ES-I3 (cell line): ENCODE measurements at regions not wholly inside any gene's neighbourhood (a gene's known extent, or its start where the extent isn't known, plus 50 kb on each side); places are given as distances from the start of the nearest gene placed in this dataset.

Source experiments
- H3K36me3 ChIP-seq: 2 replicates; pipeline ENCODE4 v1.6.1; 2013; ENCODE audit warnings: mild to moderate bottlenecking, low read length, control low read depth, moderate library complexity; ENCODE audit not compliant: insufficient read depth
- H3K4me1 ChIP-seq: 2 replicates; pipeline ENCODE4 v1.6.1; 2013; ENCODE audit warnings: mild to moderate bottlenecking, control low read depth, low read length; ENCODE audit not compliant: insufficient read depth
- H3K9ac ChIP-seq: 2 replicates; pipeline ENCODE4 v1.6.1; 2013; ENCODE audit warnings: low read depth, mild to moderate bottlenecking, low read length, moderate library complexity
- H3K9me3 ChIP-seq: 2 replicates; pipeline ENCODE4 v1.6.1; 2013; ENCODE audit warnings: mild to moderate bottlenecking, low read length, moderate library complexity; ENCODE audit not compliant: control insufficient read depth, insufficient read depth

- H3K9ac ChIP-seq, result no peak overlapping the region
- H3K4me1 ChIP-seq, result peaks cover 12% of the 10 kb centered on the region; the same call in 1 of the 2 replicates
- no peaks in the 10 kb centered on the region for H3K9me3 ChIP-seq
- no peaks in the 10 kb centered on the region for H3K36me3 ChIP-seq
Measured at GRCh38 chr9:79237861-79238260, 333.9 kb upstream of the TLE4 start.

- Histone ChIP-seq H3K9ac (no peak overlapping the region), H3K36me3 (no peaks in the 10 kb centered on the region; the same call in 1 of the 2 replicates), H3K4me1 (peaks cover 17% of the 10 kb centered on the region; the same call in 1 of the 2 replicates), H3K9me3 (no peaks in the 10 kb centered on the region)
Measured at GRCh38 chr9:79240774-79241173, 331.0 kb upstream of the TLE4 start.

GRCh38 chr9:79242489-79242888 is 329.3 kb upstream of the TLE4 start:
- no peaks in the 10 kb centered on the region; the same call in 1 of the 2 replicates for H3K36me3 ChIP-seq

DNA sequence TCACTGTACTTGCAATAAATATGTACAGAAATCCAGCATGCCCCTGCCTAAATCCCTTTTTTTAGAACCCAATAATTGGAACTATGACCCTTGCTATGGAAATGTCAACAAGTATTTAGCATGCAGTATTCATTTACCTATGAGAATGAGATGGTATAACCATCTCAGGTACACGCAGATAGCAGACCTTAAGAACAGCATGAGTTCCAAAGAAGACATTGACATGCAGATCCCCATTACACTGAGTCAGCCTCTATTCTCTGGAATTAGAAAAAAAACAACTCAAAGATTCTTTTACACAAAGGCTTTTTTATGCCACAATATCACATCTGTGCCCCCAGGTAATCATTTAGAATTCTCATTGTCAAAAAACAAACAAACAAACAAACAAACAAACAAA is 325.6 kb upstream of the TLE4 start:
- Histone ChIP-seq H3K36me3 (no peaks in the 10 kb centered on the region; the same call in 1 of the 2 replicates), H3K9me3 (no peaks in the 10 kb centered on the region), H3K9ac (no peak overlapping the region), H3K4me1 (peaks cover 11% of the 10 kb centered on the region; the same call in 1 of the 2 replicates)

More at GRCh38 chr9:79242489-79242888, 329.3 kb upstream of the TLE4 start:
- no peaks in the 10 kb centered on the region for H3K9me3 ChIP-seq
- H3K9ac ChIP-seq, result no peak overlapping the region
- peaks cover 21% of the 10 kb centered on the region; the same call in 1 of the 2 replicates for H3K4me1 ChIP-seq

DNA sequence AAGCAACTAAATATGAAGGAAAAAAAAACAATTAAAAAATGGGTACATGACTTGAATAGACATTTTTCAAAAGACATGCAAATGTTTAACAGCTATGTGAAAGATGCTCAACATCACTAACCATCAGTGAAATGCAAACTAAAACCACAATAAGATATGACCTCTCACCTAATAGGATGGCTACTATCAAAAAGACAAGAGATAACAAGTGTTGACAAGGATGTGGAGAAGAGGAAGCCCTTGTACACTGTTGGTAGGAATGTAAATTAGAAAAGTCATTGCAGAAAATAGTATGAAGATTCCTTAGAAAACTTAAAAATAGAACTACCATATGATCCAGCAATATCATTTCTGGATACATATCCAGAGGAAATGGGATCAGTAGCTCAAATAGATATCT is 324.7 kb upstream of the TLE4 start:
- Histone ChIP-seq H3K9me3 (no peaks in the 10 kb centered on the region), H3K9ac (no peak overlapping the region), H3K4me1 (peaks cover 9% of the 10 kb centered on the region; the same call in 1 of the 2 replicates), H3K36me3 (no peaks in the 10 kb centered on the region; the same call in 1 of the 2 replicates)

DNA sequence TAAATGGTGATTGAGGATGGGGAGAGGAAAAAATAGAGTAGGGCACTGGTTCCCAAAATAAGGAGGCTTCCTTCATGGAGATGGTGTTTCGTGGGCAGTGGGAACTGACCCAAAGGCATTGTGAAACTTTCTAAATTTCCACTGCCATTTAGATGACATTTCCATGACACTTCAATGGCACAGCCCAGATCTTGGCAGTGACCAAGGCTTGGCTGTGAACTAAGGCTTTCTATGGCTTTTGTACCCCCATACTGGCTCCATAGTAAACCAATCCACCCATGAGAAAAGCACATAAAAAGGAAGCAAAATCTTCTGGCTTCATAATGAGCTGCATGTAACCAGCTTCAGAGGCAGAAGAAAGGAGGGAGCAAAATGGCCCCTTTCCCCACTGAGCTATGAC is 321.0 kb upstream of the TLE4 start:
- no peaks in the 10 kb centered on the region for H3K36me3 ChIP-seq
- H3K9ac ChIP-seq, result no peak overlapping the region
- H3K4me1 ChIP-seq, result 0 out of 2 replicates have a peak, but pooled peaks cover 3% of the 10 kb centered on the region
- H3K9me3 ChIP-seq, result no peaks in the 10 kb centered on the region

GRCh38 chr9:79254900-79255650 is 316.7 kb upstream of the TLE4 start:
- no peaks in the 10 kb centered on the region for H3K9me3 ChIP-seq
- no peaks in the 10 kb centered on the region for H3K36me3 ChIP-seq
- no peak overlapping the region for H3K9ac ChIP-seq
- peaks cover 6% of the 10 kb centered on the region for H3K4me1 ChIP-seq

DNA sequence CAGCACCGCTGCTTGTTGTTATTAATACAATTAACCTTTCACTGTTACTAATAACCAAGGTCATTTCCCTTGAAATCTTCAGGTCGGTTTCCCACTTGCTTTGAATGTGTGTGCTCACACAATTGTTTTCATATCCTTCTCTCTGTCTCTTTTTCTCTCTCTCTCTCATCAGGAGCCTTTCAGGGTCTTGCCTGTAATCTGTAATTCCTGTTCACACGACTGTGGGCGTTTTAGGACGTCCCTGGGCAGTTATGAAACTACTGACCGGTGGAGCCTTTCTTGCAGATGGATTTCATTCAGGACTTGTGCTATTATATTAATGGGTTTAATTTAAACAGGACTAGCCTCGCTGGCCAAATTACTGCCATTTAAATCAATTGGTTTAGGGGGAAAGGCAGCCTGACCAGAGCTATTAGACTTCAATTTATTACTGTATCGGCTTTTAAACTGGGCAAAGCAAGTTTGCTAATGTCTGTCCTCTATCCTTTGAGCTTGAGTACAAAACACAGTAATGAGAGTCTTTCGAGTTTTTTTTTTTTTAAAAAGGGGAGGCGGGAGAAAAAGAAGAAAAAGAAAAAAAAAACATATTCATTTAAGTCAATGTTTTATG is 316.0 kb upstream of the TLE4 start:
- Histone ChIP-seq H3K36me3 (no peaks in the 10 kb centered on the region), H3K4me1 (peaks cover 6% of the 10 kb centered on the region), H3K9ac (no peak overlapping the region), H3K9me3 (no peaks in the 10 kb centered on the region)

DNA sequence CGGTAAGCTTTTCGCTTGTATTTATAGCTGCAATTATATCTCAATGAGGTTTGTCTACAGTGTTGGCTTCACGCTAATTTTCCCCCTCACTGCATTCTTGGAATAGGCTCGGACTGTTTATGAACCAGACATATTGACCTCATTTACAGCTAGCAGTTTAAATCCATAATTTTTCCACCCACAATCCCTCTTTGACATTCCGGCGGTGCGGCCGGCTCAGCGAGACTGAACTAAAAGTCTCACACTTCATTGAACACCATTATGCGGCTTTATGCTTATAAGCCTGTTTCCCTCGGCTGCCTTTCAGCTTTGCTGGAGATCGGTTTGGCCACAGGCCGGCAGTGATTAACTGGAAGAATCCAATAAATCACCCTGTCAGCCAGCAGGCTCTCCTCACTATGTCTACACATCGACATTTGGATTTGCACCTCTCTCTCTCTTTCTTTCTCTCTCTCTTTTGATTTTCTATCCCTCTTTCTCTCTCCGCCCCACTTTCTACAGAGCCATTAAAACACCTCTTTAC is 315.0 kb upstream of the TLE4 start:
- H3K9ac ChIP-seq, result no peak overlapping the region
- no peaks in the 10 kb centered on the region for H3K9me3 ChIP-seq
- H3K36me3 ChIP-seq, result no peaks in the 10 kb centered on the region
- H3K4me1 ChIP-seq, result peaks cover 6% of the 10 kb centered on the region

DNA sequence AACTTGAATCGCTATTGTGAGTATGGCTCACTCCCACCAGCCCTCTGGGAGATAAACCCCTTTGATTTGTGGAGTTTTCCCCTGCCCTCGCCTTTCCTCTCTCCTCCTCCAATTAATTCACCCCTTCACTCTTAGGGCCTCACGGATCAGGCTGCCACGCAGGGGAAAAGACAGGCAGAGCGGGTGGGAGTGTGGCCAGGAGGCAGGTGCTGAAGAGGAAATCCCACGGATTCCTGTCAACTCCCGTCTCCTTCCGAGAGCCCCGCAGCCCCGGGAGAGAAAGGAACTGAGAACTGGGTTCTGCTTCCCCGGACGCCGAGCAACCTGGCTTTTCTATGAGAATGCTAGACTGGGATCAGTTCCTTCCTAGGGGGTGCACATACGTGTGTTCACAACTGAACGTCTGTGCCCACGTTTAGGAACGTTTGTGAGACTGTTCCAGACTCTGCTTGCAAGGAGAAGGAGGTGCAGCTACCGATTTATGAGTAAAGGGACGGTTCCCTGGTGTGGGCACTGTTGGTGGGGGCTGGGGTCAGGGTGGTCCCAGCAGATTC is 314.5 kb upstream of the TLE4 start:
- peaks cover 6% of the 10 kb centered on the region for H3K4me1 ChIP-seq
- H3K36me3 ChIP-seq, result no peaks in the 10 kb centered on the region
- H3K9ac ChIP-seq, result no peak overlapping the region; the same call in 1 of the 2 replicates
- H3K9me3 ChIP-seq, result no peaks in the 10 kb centered on the region

GRCh38 chr9:79257790-79258351 is 313.9 kb upstream of the TLE4 start:
- peaks cover 6% of the 10 kb centered on the region for H3K4me1 ChIP-seq
- no peaks in the 10 kb centered on the region for H3K9me3 ChIP-seq
- H3K36me3 ChIP-seq, result no peaks in the 10 kb centered on the region
- H3K9ac ChIP-seq, result no peak overlapping the region; the same call in 1 of the 2 replicates

DNA sequence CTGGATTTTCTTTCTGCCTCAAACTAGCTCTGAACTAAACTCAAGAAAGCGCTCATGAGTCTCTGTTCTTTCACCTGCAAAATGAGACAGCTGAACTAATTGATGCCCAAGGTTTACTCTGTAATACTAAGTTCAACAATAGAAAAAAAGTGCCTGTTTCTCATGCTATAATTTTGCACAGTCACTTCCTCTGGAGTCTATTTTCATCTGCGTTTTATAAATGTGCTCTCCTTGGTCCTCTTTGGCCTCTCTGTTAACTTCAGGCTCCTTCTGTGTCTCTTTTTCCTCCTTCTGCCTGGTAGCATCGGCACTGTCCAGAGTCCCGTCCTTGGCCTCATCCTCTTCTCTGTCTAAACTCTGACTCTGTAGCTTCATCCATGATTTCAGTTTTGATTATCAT is 311.9 kb upstream of the TLE4 start:
- Histone ChIP-seq H3K36me3 (no peaks in the 10 kb centered on the region), H3K4me1 (peaks cover 6% of the 10 kb centered on the region), H3K9me3 (no peaks in the 10 kb centered on the region), H3K9ac (no peak overlapping the region)

GRCh38 chr9:79263628-79264027 is 308.1 kb upstream of the TLE4 start:
- Histone ChIP-seq H3K9ac (no peak overlapping the region), H3K4me1 (no peaks in the 10 kb centered on the region), H3K36me3 (no peaks in the 10 kb centered on the region), H3K9me3 (no peaks in the 10 kb centered on the region)

DNA sequence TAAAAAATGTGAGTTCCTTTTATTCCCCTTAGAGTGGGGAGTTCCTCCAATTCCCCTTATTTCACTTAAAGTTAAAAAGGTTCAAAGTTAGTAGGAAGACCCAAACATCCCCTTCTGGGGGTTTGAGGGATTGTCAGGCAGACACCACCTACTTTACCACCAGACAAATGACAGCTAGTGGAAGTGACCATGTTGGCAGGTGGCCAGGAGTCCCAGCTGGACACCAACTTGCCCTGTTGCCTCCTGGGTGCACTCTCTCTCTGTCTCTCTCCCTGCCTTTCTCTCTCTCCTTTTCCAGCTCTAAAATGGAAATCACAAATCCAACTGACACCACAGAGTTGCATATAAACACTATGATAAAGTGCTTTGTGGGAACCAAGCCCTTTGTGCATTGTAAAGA is 307.7 kb upstream of the TLE4 start:
- no peaks in the 10 kb centered on the region for H3K36me3 ChIP-seq
- no peaks in the 10 kb centered on the region for H3K4me1 ChIP-seq
- H3K9me3 ChIP-seq, result no peaks in the 10 kb centered on the region
- no peak overlapping the region for H3K9ac ChIP-seq
